HL-60 (cell line): ENCODE measurements at regions not wholly inside any gene's neighbourhood (a gene's known extent, or its start where the extent isn't known, plus 50 kb on each side); places are given as distances from the start of the nearest gene placed in this dataset.
"Not testable (repeated sequence)": the region's sequence is repeated elsewhere in the genome, so short reads cannot be mapped to it uniquely, and the experiment has no call there.

ENCODE experiments used
- CTCF ChIP-seq: IDR thresholded peaks from one replicate; pipeline ENCODE4 v1.5.1; 2011; ENCODE audit warnings: low read length, control low read depth, inconsistent platforms; ENCODE audit not compliant: insufficient read depth
- POLR2AphosphoS5 ChIP-seq: IDR thresholded peaks from 2 replicates; pipeline ENCODE4 v1.6.1; 2012; ENCODE audit warnings: low read depth
- TF ChIP-seq, protein P1 (sequence below): IDR thresholded peaks from 2 replicates; pipeline ENCODE4 v1.6.1; 2012; ENCODE audit warnings: low read depth; ENCODE audit not compliant: insufficient replicate concordance

DNA sequence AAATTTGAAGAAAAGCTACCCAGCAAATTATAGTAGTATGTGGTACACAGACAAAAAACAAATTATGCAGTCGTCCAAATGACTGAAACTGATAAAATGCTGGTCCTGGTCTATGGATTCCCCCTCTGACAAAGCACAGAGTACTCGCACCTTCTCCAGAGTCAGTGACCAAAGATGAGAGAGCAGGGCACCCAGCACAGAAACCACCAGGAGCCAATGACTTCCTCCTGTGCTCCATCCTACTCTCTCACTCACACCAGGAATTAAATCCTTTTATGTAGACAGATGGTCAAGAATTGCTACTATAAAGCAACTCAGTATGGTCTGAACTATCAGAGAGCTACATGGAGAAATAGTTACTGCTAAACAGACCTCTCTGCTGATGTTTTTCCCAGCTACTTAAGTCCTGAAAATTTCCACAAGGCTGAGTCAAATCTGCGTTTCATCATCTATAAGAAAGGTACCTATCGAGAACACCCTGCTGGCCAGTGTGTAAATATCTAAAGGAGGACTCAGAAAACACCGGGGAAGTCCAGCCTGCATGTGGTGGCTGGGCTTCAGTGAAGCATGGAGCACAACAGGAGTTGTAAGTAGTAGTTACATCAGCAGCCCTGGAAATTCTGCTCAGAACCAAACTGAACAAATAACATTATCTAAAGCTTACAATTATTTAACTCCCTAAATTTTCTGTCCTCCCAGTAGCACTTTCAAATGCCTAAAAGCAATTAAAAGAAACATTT is 84.5 kb upstream of the FBXO28 start:
- not testable (repeated sequence) for TF ChIP-seq CTCF, POLR2AphosphoS5
- TF ChIP-seq, protein P1, sequence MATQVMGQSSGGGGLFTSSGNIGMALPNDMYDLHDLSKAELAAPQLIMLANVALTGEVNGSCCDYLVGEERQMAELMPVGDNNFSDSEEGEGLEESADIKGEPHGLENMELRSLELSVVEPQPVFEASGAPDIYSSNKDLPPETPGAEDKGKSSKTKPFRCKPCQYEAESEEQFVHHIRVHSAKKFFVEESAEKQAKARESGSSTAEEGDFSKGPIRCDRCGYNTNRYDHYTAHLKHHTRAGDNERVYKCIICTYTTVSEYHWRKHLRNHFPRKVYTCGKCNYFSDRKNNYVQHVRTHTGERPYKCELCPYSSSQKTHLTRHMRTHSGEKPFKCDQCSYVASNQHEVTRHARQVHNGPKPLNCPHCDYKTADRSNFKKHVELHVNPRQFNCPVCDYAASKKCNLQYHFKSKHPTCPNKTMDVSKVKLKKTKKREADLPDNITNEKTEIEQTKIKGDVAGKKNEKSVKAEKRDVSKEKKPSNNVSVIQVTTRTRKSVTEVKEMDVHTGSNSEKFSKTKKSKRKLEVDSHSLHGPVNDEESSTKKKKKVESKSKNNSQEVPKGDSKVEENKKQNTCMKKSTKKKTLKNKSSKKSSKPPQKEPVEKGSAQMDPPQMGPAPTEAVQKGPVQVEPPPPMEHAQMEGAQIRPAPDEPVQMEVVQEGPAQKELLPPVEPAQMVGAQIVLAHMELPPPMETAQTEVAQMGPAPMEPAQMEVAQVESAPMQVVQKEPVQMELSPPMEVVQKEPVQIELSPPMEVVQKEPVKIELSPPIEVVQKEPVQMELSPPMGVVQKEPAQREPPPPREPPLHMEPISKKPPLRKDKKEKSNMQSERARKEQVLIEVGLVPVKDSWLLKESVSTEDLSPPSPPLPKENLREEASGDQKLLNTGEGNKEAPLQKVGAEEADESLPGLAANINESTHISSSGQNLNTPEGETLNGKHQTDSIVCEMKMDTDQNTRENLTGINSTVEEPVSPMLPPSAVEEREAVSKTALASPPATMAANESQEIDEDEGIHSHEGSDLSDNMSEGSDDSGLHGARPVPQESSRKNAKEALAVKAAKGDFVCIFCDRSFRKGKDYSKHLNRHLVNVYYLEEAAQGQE, result not testable (repeated sequence)
